CD4-positive, alpha-beta T cell treated with Interleukin-4 for 4 hours (primary cell): ENCODE measurements at regions not wholly inside any gene's neighbourhood (a gene's known extent, or its start where the extent isn't known, plus 50 kb on each side); places are given as distances from the start of the nearest gene placed in this dataset.

Experiments
- DNase-seq: peaks from one replicate; pipeline ENCODE4 v3.0.0-alpha.2; 2020

DNA sequence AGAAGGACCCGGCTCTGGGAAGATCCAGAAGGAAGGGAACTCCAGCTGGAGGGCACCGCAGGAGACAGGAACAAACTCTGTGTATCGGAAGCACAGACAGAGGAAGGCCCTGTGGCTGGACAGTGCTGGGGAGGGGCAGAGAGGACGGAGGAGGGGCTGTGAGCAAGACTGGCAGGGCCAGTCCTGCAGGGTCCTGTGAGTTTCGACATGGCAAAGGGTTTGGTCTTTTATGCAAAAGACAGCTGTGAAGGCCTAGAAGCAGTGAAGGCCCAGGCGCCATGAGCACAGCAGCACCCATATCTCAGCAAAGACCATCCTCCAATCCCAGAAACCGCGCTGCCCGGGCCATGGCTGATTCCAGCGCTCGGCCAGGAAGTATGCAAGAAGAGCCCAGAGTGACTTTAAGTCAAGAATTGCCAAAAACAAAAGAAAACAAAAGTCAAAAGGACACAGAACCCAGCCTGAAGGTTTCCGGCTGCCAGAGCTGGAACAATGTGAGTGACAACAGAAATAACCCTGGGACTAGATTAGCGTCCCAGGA lies 126.5 kb downstream of the NCOR2 start:
- no peak for DNase-seq

DNA sequence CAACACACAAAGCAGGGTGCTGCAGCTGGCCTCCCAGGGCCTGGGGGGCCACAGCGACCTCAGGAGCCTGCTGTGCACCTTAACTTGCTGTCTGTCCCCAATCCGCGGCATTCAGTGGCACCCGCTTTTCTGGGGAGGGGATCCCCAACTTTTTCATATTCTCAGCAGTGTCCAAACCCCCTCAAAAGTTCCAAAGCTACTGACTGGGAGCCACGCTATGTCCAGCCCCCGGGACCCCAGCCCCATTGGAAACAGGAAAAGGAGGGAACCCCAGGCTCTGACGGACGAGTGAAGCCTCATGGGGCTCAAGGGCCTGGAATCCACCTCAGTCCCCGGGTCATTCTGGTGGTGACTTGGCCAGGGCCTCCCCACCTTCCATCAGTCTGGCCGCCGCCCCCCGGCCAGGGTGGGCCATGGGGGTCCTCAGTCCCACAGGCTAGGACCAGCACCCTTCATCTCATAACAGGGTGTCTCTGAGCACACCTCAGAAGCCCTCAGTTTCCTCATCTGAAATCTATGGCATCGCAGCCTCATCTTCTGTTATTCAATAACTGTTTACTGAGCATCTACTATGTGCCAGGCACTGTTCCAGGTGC lies 127.3 kb downstream of the NCOR2 start:
- no peak for DNase-seq

DNA sequence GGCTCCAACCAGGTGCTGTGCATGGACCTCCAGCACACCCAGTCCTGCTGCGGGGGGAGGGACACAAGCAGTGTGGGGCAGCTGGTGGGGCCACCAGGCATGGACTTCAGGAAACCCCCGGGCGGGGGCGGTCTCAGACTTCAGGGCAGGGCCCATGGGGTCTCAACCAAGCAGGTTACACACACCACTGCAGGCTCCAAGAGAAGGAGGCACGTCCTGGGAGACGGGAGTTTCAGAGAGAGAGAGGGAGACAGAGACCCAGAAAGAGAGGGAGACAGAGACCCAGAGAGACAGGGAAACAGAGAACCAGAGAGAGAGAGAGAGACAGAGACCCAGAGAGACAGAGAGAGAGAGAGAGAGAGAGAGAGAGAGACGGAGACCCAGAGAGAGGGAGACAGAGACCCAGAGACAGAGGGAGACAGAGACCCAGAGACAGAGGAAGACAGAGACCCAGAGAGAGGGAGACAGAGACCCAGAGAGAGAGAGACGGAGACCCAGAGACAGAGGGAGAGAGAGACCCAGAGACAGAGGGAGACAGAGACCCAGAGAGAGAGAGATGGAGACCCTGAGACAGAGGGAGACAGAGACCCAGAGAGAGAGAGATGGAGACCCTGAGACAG lies 128.9 kb downstream of the NCOR2 start:
- no peak for DNase-seq

DNA sequence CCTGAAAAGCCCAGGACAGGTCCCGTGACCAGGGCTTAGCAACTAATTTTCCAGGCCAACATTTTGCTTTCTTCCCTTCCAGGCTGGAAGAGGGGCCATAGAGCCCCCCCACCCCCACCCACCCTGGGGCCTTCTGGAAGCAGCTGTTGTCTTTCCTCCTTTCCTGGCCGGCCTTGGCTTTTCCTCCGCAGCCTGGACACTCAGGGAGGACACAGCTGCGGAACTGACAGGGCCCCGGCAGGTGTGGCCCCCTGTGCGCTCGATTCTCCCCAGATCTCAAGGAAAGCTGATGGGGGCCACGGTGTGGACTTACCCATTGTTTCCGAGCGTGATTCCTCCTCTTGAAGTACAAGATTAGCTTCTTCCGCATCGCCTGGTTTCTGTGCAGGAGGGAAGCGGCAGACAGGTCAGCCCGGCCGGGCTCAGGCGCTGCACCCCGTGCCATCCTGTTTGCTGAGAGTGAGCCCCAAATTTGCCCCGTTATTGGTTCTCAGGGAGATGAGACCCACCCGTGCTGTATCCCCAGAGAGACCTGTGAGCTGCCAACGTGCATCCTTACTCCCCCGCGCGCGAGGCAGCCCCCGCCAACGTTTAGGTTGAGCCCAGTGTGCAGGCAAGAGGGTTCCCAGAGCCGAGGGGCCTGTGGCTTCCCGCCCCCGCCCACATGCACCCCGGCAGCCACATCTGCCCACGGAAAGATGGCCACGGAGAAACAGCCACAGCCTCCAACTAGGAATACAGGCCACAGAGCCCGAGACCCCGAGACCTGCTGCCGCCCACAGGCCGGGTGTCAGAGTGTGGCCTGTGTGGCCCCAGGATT lies 129.6 kb downstream of the NCOR2 start:
- DNase-seq, result no peak

DNA sequence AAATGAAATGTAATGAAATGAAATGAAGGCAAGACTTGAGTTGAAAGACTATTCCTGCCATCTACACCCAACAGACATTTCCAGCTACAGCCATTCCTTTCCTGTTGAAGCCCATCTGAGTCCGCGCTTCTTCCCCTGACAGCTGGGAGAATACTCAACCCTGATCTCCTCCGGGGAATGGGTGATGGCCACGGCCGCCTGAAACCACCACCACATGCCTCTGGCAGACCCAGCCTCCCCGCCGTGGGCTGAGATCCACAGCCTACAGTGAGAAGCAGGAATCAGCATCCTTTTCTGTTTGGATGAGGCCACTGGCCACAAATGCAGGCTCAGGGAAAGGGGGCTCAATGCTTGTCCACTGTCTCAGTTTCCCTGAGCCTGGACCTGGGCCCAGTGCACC lies 130.3 kb downstream of the NCOR2 start:
- DNase-seq, result no peak

DNA sequence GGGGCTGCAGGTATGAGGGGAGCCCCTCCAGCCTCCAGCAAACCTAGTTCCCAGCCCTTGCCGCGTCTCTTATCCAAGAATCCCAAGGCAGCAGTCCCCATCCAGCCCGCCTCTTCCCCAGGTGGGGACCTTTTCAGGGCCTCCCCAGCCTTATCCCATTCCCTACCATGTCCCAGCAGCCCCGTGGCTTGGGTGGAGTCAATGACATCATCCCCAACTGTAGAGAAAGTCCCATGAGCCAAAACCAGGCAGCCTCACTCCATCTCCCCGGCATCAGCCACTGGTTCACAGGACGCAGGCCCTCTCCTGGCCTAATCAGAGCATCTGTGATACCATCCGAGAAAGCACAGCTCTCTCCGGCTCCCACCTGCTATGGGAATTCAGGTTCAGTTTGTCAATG lies 131.0 kb downstream of the NCOR2 start:
- no peak for DNase-seq

DNA sequence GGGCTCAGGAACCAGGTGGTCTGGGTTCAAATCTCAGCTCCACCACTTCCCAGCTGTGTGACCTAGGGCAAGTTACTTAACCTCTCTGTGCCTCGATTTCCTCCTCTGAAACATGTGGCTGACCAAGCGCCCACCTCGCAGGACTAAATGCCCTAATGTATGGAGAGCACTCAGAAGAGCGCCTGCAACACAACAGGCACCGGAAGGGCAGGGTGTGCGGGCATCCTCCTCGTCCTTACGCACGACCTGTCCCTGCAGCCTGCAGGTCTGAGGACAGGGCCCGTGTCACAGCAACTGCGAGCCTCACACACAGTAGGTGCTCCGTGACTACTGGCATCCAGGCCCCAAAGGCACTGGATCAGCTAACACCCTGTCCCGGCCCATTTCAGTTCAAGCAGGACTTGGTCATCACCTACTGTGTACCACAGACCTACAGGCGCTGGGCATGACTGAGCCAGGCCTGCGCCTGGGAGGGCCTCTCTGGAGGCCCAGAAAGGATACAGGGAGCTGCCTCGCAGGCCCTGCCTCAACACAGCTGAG lies 131.5 kb downstream of the NCOR2 start:
- no peak for DNase-seq

DNA sequence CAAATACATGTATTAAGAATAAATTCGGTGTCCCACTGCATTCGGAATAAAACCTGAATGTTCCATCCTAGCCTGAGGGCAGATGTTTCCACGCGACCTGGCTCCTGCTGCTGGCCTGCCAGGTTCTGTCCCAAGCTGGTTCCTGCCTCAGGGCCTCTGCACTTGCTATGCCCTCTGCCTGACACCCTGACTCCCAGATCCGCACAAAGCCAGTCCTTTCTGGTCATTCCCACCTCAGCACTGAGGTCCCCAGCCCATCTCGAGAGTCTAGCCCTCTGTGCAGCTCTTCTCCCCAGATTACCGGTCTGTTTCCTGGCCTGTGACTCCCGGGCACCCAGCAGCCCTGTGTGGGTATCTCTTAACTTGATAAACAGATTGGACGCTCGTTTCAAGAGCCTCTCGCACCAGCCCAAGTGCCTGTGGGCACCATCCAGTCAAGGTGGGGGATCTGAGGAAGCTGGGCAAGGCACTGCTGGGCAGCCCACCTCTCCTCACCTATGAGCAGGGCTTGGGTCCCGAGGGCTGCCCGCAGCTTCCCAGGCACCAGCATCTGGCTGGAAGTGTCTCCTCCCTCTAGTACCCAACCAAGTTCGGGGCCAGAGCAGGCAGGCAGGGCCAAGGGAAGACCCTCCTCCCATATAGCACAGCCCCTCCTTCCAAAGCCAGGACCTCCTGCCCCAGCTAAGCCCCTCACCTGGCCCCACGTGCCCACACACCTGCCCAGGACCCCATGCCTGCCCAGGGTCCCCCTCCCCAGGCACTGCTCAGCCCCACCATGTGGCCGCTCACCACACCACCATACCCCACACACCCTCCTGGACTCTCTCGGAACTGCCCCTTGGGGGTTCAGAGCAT lies 132.2 kb downstream of the NCOR2 start:
- DNase-seq, result no peak

DNA sequence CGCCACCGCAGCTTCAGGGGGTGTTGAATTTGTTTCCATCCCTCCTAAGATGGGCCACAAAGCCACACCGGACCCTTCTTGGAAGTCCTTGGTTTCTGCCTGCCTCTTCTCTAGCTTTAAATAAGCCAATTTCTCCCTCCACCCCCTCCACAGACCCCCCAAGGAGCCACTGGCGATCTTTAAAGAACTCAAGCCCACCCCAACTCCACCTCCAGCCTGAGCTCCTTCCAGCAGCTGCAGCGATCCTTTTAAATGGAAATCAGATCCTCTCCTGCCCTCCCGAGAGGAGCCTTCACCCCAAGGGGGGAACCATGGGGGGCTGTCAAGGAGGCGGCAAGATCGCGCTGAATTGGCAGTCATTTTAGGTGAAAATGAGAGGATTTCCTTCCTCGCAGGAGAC lies 133.1 kb downstream of the NCOR2 start:
- no peak for DNase-seq

DNA sequence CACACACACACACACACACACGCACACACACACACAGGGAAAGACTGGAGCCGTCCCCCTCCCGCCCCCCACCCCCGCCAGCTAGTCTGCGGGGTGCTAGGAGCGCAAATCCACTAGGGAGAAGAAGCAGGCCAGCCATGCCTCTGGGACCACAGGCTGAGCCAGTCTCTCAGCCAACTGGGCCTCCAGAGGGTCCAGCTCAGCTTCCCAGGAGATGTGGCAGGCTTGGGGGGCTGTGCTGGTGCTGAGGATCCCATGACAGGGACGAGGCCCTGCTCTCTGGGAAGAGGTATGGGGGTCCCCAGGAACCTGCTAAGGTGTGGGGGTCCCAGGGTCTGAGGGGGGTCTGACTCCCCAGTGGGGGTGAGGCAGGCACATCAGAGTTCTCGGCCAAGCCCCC lies 133.5 kb downstream of the NCOR2 start:
- no peak for DNase-seq

DNA sequence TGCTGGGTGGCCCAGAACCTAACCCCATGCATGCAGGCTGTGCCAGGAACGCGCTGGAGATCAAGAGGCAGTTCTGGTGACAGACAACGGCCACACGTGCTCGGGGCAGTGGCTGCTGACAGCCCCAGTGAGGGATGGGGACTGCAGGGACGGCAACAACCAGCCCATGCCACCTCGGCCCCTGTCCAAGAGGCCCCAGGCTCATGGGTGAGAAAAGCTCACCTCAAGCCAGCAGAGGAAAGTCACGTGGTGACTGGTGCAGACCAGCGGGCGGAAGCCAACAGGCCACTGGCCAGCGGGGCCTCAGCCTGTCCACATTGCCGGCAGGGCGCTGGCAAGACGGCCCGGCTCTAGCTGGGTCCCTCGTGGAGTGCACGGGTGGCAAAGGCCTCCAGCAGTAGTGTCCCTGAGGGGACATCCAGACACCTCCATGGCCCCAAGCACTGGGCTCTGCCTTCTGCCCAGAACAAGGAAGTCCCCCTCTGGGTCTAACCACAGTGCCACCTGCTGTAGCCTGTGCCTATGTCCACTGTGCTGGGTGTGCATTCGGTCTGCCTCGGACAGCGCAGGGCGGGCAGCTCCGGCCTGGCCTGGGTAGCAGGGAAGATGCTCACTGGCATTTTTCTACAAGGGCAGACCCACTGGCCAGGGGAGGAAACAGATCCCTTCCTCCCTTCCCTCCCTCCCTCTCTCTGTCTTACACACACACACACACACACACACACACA lies 134.1 kb downstream of the NCOR2 start:
- DNase-seq, result no peak

DNA sequence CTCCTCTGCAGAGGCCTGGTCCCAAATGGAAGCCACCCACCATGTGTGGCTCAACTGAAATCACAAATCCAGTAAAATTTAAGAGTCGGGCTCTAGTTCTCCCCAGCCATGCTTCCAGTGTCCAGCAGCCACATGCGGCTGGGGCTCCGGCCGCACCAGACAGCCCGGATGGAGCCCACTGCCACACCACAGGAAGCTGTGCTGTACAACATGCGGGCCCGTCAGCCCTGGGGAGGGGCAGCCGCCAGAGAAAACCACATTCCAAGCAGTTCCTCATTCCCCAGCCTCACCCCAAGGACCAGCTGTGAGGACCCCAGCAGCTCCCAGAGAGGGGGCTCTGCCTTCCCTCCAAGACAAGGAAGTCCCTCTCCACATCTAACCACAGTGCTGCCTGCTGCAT lies 135.0 kb downstream of the NCOR2 start:
- no peak for DNase-seq

DNA sequence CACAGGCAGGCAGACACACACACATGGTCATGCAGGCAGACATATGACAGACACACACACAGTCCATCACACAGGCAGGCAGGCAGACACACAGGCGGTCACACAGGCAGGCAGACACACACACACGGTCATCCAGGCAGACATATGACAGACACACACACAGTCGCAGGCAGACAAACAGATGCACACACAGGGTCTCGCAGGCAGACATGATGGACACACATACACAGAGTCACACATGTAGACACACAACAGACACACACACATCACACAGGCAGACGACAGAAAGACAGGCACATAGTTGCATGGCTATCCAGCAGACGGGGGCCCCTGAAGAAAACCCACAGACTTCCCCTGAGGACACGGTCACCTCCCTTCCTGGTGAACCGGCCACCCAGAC lies 135.4 kb downstream of the NCOR2 start:
- no peak for DNase-seq

DNA sequence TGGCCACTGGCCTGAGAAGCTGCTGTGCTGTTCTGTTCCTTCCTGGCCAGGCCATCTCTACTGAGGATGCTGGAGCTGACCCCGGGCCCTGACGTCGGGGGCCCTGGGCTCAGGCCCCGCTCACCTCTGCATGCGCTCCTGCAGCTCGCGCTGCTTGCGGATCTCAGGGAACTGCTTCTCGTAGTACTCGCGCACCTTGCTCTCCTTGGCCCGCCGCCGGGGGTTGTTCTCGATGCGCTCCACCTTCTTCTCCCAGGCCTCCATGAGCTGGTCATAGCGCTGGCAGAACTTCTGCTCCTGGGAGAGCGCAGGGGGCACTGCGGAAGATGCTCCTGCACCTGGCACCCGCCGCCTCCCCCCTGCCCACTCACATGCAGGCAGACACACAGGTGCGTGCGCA lies 135.6 kb downstream of the RFLNA start:
- DNase-seq, result no peak

DNA sequence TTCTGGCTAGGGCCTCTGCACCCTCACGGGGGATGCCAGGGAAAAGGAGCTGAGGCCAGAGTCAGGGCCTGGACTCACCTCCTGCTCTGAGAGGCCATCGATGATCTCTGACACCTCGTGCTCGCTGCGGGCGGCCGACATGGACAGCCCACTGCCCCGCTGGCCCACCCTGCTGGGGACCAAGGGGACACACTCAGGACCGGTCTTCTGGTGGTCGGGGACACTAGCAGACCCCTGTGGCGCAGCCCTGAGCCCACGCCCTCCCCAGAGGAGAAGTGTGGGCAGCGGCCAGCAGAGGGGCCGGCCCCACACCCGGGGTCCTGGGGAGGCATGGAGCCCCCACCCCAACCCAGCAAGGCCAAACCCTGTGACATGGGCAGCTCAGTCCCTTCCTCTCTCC lies 134.6 kb downstream of the RFLNA start:
- DNase-seq, result no peak

DNA sequence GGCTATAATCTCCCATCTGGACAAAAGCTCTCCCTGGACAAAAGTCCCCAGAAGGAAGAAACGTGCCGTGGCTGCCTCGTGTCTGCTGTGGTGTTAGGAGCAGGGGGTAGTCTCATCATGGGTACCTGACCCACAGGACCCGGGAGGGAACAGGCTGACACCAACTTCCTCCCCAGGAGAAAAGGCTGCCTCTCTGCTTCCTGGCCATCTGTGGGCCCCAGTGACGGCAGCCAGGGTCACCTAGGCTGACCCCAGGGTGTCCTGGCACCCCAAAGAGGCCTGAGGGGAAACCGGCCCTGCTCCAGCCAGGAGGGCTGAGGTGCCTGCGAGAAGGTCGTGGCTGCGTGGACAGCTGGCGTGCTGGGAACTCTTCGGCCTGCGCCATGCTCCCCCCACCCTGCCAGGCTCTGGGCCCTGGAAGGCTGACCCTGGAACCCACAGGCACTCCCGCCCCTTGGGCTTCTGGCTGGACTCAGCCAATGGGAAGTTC lies 133.9 kb downstream of the RFLNA start:
- no peak for DNase-seq

DNA sequence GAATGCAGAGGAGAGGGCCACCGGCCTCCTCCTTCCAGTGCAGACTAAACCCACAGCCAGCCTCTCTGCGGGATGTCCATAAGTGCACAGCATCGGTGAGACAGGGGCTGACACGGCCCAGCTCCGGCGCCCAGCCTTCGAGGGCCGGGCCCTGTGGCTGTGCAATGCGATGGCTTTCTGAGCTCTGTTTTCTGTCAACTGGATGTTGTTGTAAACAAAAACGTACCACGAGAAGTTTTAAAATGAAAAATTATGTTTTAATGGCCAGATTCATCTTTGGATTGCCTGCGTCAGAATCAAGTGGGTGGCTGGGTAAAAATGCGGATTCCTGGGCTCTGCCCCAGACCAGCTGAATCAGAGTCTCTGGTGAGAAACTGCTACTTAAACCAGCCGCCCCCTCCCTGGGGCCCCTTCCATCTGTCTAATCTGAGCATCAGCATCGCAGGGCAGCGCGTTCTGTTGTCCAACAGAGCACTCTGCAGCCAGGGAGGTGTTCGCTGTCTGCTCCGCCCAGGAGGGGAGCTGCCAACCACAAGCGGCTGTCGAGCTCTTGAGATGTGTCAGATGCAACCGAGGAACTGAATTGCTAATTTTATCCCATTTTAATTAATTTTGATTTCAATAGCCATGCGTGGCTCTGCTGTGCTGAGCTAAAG lies 133.4 kb downstream of the RFLNA start:
- peak; percentile 11 for DNase-seq

DNA sequence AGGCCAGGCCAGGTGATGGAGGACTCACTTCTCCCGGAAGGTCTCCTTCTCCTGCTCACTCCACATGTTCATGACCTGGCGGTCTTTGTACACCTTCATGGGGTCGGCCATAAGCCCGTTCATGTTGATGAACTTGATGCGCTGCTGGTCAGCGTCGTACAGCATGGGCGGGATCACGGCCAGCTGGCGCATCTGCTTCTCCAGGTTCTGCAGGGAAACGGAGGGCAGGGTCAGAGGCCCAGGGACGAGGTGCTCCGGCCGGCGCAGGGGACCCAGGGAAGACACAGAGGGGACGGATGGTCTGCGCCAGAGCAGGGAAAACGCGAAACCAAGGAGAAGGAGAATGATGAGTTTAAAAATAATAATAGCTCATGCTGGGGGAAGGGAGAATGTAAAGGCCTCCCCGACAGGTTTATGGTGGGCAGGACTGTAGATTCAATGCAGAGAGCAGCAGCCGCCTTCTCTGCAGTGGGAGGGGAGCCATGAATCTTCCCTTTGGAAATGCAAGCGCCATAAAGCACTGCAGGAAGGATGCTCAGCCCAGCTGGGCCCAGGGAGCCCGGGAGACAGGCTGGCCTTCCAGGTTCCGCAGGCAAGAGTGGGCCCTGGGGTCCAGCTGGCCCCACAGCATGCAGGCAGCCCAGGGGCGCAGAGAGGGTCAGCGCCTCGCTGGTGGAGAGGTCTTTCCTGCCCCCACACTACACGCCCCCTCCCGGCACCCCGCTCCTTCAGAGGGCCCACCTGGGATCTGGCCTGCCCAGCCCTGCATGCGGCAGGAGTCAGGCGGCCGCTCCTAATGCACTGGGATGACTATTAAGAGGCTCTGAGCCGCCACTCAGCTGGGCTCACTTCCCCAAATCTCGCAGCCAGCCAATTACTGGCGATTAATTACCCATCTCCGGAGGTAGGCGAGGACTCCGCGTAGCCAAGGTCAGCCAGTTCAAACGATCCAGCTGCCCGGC lies 132.0 kb downstream of the RFLNA start:
- DNase-seq, result no peak

DNA sequence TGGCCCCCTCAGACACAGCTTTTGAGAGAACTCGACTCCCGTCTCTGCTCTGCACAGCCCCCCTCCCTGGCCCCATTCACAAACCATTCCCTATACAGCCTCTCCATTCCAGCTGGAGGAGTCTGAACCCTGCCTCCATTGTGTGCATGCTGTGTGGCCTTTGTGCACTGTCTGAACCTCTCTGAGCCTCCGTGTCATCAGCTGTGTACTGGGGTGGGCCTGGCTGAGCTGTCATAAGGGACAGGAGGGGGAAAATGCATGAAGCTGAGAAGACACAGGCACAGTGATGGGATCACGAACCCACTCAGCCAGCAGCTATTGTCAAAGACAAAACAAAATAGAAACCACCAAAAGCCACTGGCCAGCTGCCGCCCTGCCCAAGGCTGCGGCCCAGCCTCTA lies 130.8 kb downstream of the RFLNA start:
- no peak for DNase-seq

DNA sequence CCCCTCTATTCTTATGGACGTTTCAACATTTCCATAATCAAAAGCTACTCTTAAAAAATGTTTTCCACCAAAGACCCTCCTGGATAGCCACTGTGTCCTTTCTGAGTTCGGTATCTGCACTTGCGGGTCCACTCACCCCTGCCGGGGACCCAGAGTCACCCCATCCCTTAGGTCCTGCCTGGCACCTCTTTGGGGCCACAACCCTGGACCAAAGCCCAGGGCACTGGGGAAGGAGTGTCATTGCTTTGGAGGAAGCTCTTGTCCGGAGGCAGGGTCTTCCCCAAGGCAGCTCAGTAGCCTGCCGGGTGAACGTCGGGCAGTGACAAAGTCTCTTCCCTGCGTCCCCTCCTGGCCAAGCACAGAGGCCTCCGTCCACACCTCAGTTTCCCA lies 129.6 kb downstream of the RFLNA start:
- no peak for DNase-seq
